Right cardiac atrium (tissue), 5 donors: ENCODE measurements at regions not wholly inside any gene's neighbourhood (a gene's known extent, or its start where the extent isn't known, plus 50 kb on each side); places are given as distances from the start of the nearest gene placed in this dataset.
"Not testable (repeated sequence)": the region's sequence is repeated elsewhere in the genome, so short reads cannot be mapped to it uniquely, and the experiment has no call there.

Source experiments
- ATAC-seq, 2 donors: fragments of 200-7000 bp; cut with Tn5 transposase; one replicate each; pipeline versions ENCODE4 v1.8.0 to v1.9.1; 2020; ENCODE audit warnings: moderate library complexity in 2 of 2, mild to moderate bottlenecking in 1 of 2
- DNase-seq, 3 donors: peaks; one replicate each; pipeline ENCODE4 v3.0.0-alpha.2; 2020
- H3K27ac ChIP-seq: one replicate; pipeline ENCODE4 v1.5.1; 2013; ENCODE audit warnings: mild to moderate bottlenecking, low read length, control low read depth, moderate library complexity
- H3K27me3 ChIP-seq: one replicate; pipeline ENCODE4 v1.6.1; 2013; ENCODE audit not compliant: control insufficient read depth, insufficient read depth
- H3K4me1 ChIP-seq: one replicate; pipeline ENCODE4 v1.6.1; 2013; ENCODE audit warnings: low read length; ENCODE audit not compliant: control insufficient read depth, insufficient read depth
- H3K4me3 ChIP-seq: one replicate; pipeline ENCODE4 v1.5.1; 2013; ENCODE audit warnings: low read length, control low read depth
- H3K9me3 ChIP-seq: one replicate; pipeline ENCODE4 v1.6.1; 2013; ENCODE audit warnings: low read length; ENCODE audit not compliant: control insufficient read depth
- WGBS: extraction: QIAGEN DNeasy Blood & Tissue Kit; methylation state at CpG from one replicate; pipeline ENCODE4 v1.1.7; 2013; 5-methylcytosine and 5-hydroxymethylcytosine counted together
- intact Hi-C, 4 donors: fragments of 100-400 bp; cut with DNase I; formaldehyde crosslinking; loops; one replicate each; pipeline versions ENCODE4 v1.11.0 to v1.14.0; 2022 to 2023
- donor health status: healthy with polysubstance abuse.
- donor health status: DM: no; HTN: yes; CAD: no.
- donor health status: DM: no; HTN: no; CAD: no.
- donor health status: DM: no; HTN: yes; CAD: no; lungs with severe emphysema.
- donor health status: DM: yes; HTN: yes; CAD: no.

GRCh38 chr3:176321532-176321931, 875.8 kb downstream of the TBL1XR1 start:
- intact Hi-C loops, H3K4me3 ChIP-seq, H3K9me3 ChIP-seq, H3K4me1 ChIP-seq, DNase-seq, ATAC-seq, H3K27ac ChIP-seq, H3K27me3 ChIP-seq: not testable (repeated sequence)
- WGBS, result 85% methylated on average over 8 of the region's 8 CpGs

- DNase-seq (no peak), ATAC-seq (no peak)
- no peaks in the 10 kb centered on the region for H3K27me3 ChIP-seq
- H3K9me3 ChIP-seq, result no peaks in the 10 kb centered on the region
- WGBS, result 88% methylated on average over 2 of the region's 2 CpGs
- H3K4me3 ChIP-seq, result no peak overlapping the region
- H3K4me1 ChIP-seq, result no peaks in the 10 kb centered on the region
- no peak overlapping the region for H3K27ac ChIP-seq
- intact Hi-C loops, result no loop called here
Observed at GRCh38 chr3:176321099-176321498, 876.2 kb downstream of the TBL1XR1 start.

DNA sequence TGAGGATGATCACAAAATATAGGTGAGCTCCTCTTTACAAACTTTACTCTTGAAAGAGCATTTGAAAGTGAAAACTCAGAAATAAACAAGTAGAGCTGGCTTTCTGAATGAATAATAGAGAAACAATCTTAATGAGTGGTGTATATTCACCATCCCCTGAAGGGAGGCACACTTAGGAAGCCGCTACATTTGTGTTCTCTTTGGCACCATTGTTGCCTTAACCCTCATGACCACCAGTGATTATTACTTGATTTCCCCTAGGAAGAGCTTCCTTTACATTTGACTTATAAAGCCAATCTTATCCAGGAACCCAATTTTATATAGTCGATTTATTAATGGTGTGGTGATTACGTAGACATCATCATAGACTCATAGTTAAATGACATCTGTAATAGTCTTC, 883.9 kb downstream of the TBL1XR1 start:
- no peak for ATAC-seq
- no peak for DNase-seq
- Histone ChIP-seq H3K4me1 (no peaks in the 10 kb centered on the region), H3K27ac (no peak overlapping the region), H3K4me3 (no peak overlapping the region), H3K27me3 (no peaks in the 10 kb centered on the region), H3K9me3 (no peaks in the 10 kb centered on the region)
- 69% methylated on average over 3 of the region's 3 CpGs for WGBS
- intact Hi-C loops, result no loop called here

- intact Hi-C loops, result no loop called here
- no peaks in the 10 kb centered on the region for H3K4me1 ChIP-seq
- no peaks in the 10 kb centered on the region for H3K9me3 ChIP-seq
- no peak for DNase-seq
- no peak overlapping the region for H3K27ac ChIP-seq
- no peak overlapping the region for H3K4me3 ChIP-seq
- 87% methylated on average over 4 of the region's 4 CpGs for WGBS
- no peaks in the 10 kb centered on the region for H3K27me3 ChIP-seq
- no peak for ATAC-seq
Observed at GRCh38 chr3:176310641-176311040, 886.6 kb downstream of the TBL1XR1 start.

DNA sequence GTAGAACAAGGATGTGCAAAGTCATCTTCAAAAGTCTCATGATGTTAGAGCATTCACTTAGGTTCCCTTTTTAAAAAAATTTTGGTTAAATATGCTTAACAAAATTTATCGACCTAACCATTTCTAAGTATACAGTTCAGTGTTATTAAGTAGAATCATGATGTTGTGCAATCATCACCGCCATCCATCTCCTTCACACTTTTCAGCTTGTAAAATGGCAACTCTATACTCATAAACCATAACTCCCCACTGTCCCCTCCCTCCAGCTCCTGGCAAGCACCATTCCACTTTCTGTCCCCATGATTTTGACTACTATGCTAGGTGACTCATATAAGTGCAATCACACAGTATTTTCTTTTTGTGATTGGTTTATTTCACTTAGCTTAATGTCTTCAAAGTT, 895.0 kb downstream of the TBL1XR1 start:
- Histone ChIP-seq H3K9me3 (no peaks in the 10 kb centered on the region), H3K4me3 (no peak overlapping the region), H3K27me3 (no peaks in the 10 kb centered on the region), H3K4me1 (no peaks in the 10 kb centered on the region), H3K27ac (no peak overlapping the region)
- ATAC-seq (no peak), DNase-seq (no peak)
- WGBS, result 96% methylated on average over 2 of the region's 2 CpGs
- intact Hi-C loops, result no loop called here

DNA sequence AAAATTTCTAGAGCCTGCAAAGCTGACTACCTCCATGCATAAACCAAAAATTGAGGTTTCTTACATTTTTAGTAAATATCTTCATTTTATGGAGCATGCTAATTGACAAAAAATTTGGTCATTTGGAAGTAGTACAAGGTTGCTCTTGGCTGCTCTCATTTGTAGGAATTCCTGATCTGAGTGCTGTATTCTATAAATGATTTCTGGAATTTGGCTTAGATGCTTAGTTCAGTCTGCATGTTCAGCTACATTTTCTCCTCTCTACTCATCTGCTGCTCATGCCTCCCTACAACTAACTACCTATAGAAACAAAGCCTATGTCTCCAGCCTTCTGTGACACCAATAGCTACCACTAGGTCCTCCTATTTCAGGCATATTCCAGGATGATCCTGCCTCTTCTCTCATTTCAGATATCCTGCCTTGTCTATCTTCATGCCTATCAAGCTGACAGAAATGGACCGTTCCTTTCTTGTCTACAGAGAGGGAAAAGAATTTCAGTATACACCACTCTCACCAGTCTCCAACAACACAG, 901.1 kb downstream of the TBL1XR1 start:
- no peak overlapping the region for H3K27ac ChIP-seq
- no peak for ATAC-seq

DNA sequence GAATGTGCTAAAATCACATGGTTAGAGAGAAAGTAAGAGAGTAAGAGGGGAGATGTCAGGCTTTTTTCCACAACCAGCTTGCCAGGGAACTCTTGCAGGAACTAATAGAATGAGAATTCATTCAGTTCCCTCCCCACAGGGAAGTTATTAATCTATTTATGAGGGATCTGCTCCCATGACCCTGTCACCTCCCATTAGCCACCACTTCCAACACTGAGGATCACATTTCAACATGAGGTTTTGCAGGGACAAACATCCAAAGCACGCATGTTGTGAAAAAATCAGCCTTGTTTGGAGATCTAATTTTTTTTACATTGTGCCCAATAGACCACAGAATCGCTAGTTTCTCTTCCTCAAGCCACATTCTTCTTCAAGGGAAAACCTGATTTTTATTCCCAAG, 904.0 kb downstream of the TBL1XR1 start:
- no peaks in the 10 kb centered on the region for H3K27me3 ChIP-seq

More for the DNA sequence above, 901.1 kb downstream of the TBL1XR1 start:
- no peak for DNase-seq
- Histone ChIP-seq H3K27me3 (no peaks in the 10 kb centered on the region), H3K4me1 (no peaks in the 10 kb centered on the region), H3K4me3 (no peak overlapping the region), H3K9me3 (no peaks in the 10 kb centered on the region)
- intact Hi-C loops, result no loop called here
- WGBS, result 67% methylated on average over 1 of the region's 1 CpG

GRCh38 chr3:176286476-176287085, 910.7 kb downstream of the TBL1XR1 start:
- H3K27me3 ChIP-seq, result no peaks in the 10 kb centered on the region
- no peak for DNase-seq
- intact Hi-C loops, result no loop called here
- no peak overlapping the region for H3K4me3 ChIP-seq
- ATAC-seq, result no peak
- H3K27ac ChIP-seq, result no peak overlapping the region
- no peaks in the 10 kb centered on the region for H3K4me1 ChIP-seq
- no peaks in the 10 kb centered on the region for H3K9me3 ChIP-seq
- 39% methylated on average over 3 of the region's 3 CpGs for WGBS

More for the DNA sequence above, 904.0 kb downstream of the TBL1XR1 start:
- no peak overlapping the region for H3K27ac ChIP-seq
- no peaks in the 10 kb centered on the region for H3K4me1 ChIP-seq
- DNase-seq (no peak), ATAC-seq (no peak)
- 78% methylated on average over 2 of the region's 2 CpGs for WGBS
- no peak overlapping the region for H3K4me3 ChIP-seq
- intact Hi-C loops, result no loop called here
- H3K9me3 ChIP-seq, result no peaks in the 10 kb centered on the region

DNA sequence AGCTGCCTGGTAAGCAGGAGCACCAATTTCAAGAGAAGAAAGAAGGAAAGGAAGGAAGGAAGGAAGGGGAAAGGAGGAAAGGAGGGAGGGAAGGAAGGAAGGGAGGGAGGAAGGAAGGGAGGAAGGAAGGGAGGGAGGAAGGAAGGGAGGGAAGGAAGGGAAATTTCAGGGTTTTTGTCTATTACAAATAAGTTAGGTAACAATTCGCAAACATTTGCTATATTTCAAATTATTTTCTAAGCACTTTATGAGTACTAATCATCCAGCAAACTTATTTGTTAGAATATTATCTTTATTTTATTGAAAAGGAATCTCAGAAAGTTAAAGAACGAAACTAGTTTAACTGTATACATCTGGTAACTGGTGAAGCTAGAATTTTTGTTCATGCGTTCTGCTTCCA, 921.7 kb downstream of the TBL1XR1 start:
- intact Hi-C loops, result no loop called here
- DNase-seq (no peak), ATAC-seq (no peak)
- WGBS, result 82% methylated on average over 3 of the region's 3 CpGs
- H3K9me3 ChIP-seq, result no peaks in the 10 kb centered on the region
- no peak overlapping the region for H3K4me3 ChIP-seq
- H3K27ac ChIP-seq, result no peak overlapping the region
- H3K27me3 ChIP-seq, result no peaks in the 10 kb centered on the region
- H3K4me1 ChIP-seq, result no peaks in the 10 kb centered on the region

GRCh38 chr3:176275113-176275512, 922.2 kb downstream of the TBL1XR1 start:
- 59% methylated on average over 2 of the region's 2 CpGs for WGBS
- Histone ChIP-seq H3K27me3 (no peaks in the 10 kb centered on the region), H3K4me3 (no peak overlapping the region), H3K9me3 (no peaks in the 10 kb centered on the region), H3K4me1 (no peaks in the 10 kb centered on the region), H3K27ac (no peak overlapping the region)
- DNase-seq (no peak), ATAC-seq (no peak)
- intact Hi-C loops, result no loop called here

DNA sequence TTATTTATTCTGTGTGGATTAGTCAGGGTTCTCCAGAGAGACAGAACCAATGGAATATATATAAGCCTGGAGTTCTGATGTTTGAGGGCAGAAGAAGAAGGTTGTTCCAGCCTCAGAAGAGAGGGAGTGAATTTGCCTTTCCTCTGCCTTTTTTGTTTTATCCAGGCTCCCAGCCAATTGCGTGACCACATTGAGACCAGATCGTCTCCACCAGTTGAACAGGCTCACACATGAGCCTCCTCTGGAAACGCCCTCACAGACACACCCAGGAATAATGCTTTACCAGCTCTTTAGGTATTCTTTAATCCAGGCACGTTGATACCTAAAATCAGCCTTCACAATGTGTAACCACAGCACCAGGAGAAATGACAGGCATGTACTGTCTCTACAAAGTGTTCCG, 923.1 kb downstream of the TBL1XR1 start:
- ATAC-seq, result no peak
- no peak overlapping the region for H3K4me3 ChIP-seq
- 73% methylated on average over 5 of the region's 5 CpGs for WGBS

DNA sequence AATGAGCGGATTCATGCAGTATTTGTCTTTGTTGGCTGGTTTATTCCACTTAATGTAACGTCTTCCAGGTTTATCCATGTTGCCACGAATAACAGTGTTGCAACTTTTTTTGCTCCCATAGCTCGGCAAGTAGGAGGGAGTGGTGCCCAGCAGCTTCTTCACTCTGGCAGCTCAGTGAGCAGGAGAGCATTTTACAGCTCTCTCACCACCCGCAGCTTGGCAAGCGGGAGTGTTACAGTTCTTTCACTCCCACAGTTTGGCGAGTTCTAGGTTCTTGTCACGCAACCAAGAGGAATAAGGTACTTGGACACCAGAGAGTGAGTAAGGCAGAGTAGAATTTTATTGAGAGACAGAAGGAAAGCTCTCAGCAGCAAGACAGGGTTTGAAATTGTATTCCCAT, 935.2 kb downstream of the TBL1XR1 start:
- intact Hi-C loops, result no loop called here

More for the DNA sequence above, 923.1 kb downstream of the TBL1XR1 start:
- Histone ChIP-seq H3K4me1 (no peaks in the 10 kb centered on the region), H3K9me3 (no peaks in the 10 kb centered on the region), H3K27me3 (no peaks in the 10 kb centered on the region), H3K27ac (no peak overlapping the region)
- no peak for DNase-seq
- intact Hi-C loops, result no loop called here

More for the DNA sequence above, 935.2 kb downstream of the TBL1XR1 start:
- no peaks in the 10 kb centered on the region for H3K27me3 ChIP-seq
- 90% methylated on average over 8 of the region's 8 CpGs for WGBS
- peaks cover under 1% of the 10 kb centered on the region for H3K9me3 ChIP-seq
- DNase-seq, result no peak
- no peak overlapping the region for H3K4me3 ChIP-seq
- no peak for ATAC-seq
- H3K4me1 ChIP-seq, result no peaks in the 10 kb centered on the region
- H3K27ac ChIP-seq, result no peak overlapping the region
